H1 (cell line): ENCODE measurements at regions not wholly inside any gene's neighbourhood (a gene's known extent, or its start where the extent isn't known, plus 50 kb on each side); places are given as distances from the start of the nearest gene placed in this dataset.
"Not testable (repeated sequence)": the region's sequence is repeated elsewhere in the genome, so short reads cannot be mapped to it uniquely, and the experiment has no call there.

ENCODE experiments used
- CTCF ChIP-seq, 3 experiments: IDR thresholded peaks; 1 replicate in 2 of 3; 2 replicates in 1 of 3; pipeline versions ENCODE4 v1.5.1 to v1.6.1; 2011; ENCODE audit warnings: low read length in 3 of 3, mild to moderate bottlenecking in 3 of 3, inconsistent platforms in 2 of 3, low read depth in 1 of 3, moderate library complexity in 1 of 3; ENCODE audit not compliant: insufficient read depth in 1 of 3; ENCODE audit errors: control extremely low read depth in 1 of 3
- KDM1A ChIP-seq: fragments of 200-600, 300-600 bp; sonication (generic); IDR thresholded peaks from 2 replicates; pipeline ENCODE4 v1.7.1; 2016; ENCODE audit warnings: mild to moderate bottlenecking, low read length, borderline replicate concordance

GRCh38 chr2:31803481-31804153 is 207.2 kb downstream of the MEMO1 start:
- TF ChIP-seq KDM1A, result not testable (repeated sequence)
- TF ChIP-seq CTCF (IDR thresholded peaks at IDR 0.05; ENCODE audit: control extremely low read depth in 1 of 3, insufficient read depth in 1 of 3, low read depth in 1 of 3, low read length in 3 of 3), result 0 out of 4 replicates have a peak, but pooled peaks of 1 of the 3 experiments have one; percentile 5
